B cell (primary cell): ENCODE measurements at regions not wholly inside any gene's neighbourhood (a gene's known extent, or its start where the extent isn't known, plus 50 kb on each side); places are given as distances from the start of the nearest gene placed in this dataset.

Source experiments
- CTCF ChIP-seq: fragments of 200-600 bp; IDR thresholded peaks from one replicate; pipeline ENCODE4 v1.8.0; 2022; ENCODE audit warnings: antibody characterized with exemption, mild to moderate bottlenecking
- EZH2 ChIP-seq: IDR thresholded peaks from 2 replicates; pipeline ENCODE4 v1.6.1; 2012; ENCODE audit warnings: borderline replicate concordance, low read depth, mild to moderate bottlenecking, moderate library complexity, low read length; ENCODE audit not compliant: insufficient read depth, poor library complexity, severe bottlenecking

DNA sequence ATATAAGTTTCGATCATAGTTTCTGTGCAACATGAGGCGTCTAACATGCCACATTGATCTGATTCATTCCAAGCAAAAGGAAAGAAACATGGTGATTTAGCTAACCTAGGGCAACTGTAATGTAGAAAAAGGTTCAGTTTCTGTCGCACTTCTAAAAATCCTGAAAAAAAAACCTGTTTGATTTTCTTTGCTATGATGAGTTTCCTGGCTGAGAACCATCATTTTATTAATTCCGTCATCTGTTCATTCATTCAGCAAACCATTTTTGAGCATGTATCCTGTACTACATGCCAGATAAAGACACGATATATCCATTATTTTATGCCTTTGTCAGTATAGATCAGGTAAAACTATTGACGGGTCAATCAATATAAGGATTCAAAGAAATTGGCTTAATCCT, 932.6 kb downstream of the GALC start:
- no peak for TF ChIP-seq CTCF
- no peak for TF ChIP-seq EZH2
